OCI-LY7 (cell line): ENCODE measurements at regions not wholly inside any gene's neighbourhood (a gene's known extent, or its start where the extent isn't known, plus 50 kb on each side); places are given as distances from the start of the nearest gene placed in this dataset.

Experiments
- BruUV-seq: library from RNA; stranded (reverse); fragments of 400-500 nt; replicated peaks from 2 replicates; lab custom pipeline; 2021; lab: Mats Ljungman, UMichigan
- CTCF ChIA-PET: fragments of 300-600 bp; sonication (Branson Sonifier 250); formaldehyde crosslinking; loops from one replicate; lab custom pipeline; 2022; ENCODE audit warnings: antibody characterized with exemption; ENCODE audit not compliant: unreplicated experiment; lab: Charles Lee
- POLR2A ChIA-PET: fragments of 300-600 bp; sonication (Branson Sonifier 250); formaldehyde crosslinking; loops from one replicate; lab custom pipeline; 2022; ENCODE audit warnings: antibody characterized with exemption; lab: Charles Lee
- DNase-seq: peaks from one replicate; pipeline ENCODE4 v3.0.0-alpha.2; 2015; ENCODE audit warnings: low spot score
- H2AFZ ChIP-seq: fragments of 200-600 bp; sonication (generic), shearing (Covaris generic); 2 replicates; pipeline ENCODE4 v1.6.1; 2014; ENCODE audit warnings: mild to moderate bottlenecking, antibody characterized with exemption, low read length, moderate library complexity
- H3K27ac ChIP-seq: fragments of 200-600 bp; sonication (generic); 2 replicates; pipeline ENCODE4 v1.5.1; 2014; ENCODE audit warnings: mixed run types, low read depth, mild to moderate bottlenecking, moderate library complexity, low read length, inconsistent platforms; ENCODE audit not compliant: poor library complexity, severe bottlenecking
- H3K36me3 ChIP-seq: fragments of 200-600 bp; sonication (generic); 2 replicates; pipeline ENCODE4 v1.6.1; 2014; ENCODE audit warnings: mild to moderate bottlenecking, antibody characterized with exemption, low read length, moderate library complexity, mixed read lengths; ENCODE audit not compliant: insufficient read depth
- H3K4me1 ChIP-seq: fragments of 200-600 bp; sonication (generic); 2 replicates; pipeline ENCODE4 v1.5.1; 2014; ENCODE audit warnings: mild to moderate bottlenecking, low read length; ENCODE audit not compliant: insufficient read depth, poor library complexity, severe bottlenecking
- H3K4me2 ChIP-seq: fragments of 200-600 bp; sonication (generic); 2 replicates; pipeline ENCODE4 v1.6.1; 2014; ENCODE audit warnings: mild to moderate bottlenecking, low read length
- H3K4me3 ChIP-seq: fragments of 200-600 bp; sonication (generic); 2 replicates; pipeline ENCODE4 v1.5.1; 2014; ENCODE audit warnings: mild to moderate bottlenecking, low read depth, low read length; ENCODE audit not compliant: poor library complexity, severe bottlenecking
- H3K79me2 ChIP-seq: fragments of 200-600 bp; sonication (generic); 2 replicates; pipeline ENCODE4 v1.6.1; 2016; ENCODE audit warnings: low read depth, mild to moderate bottlenecking, low read length, moderate library complexity, mixed read lengths; ENCODE audit not compliant: insufficient read depth
- H3K9me2 ChIP-seq: fragments of 200-600 bp; sonication (generic); 2 replicates; pipeline ENCODE4 v1.6.1; 2016; ENCODE audit warnings: mild to moderate bottlenecking, low read length, mixed read lengths; ENCODE audit not compliant: insufficient read depth
- H3K9me3 ChIP-seq: fragments of 200-600 bp; sonication (generic); 2 replicates; pipeline ENCODE4 v1.6.1; 2014; ENCODE audit warnings: mild to moderate bottlenecking, mixed run types, low read length, mixed read lengths
- H4K20me1 ChIP-seq: fragments of 200-600 bp; sonication (generic); 2 replicates; pipeline ENCODE4 v1.6.1; 2014; ENCODE audit warnings: mild to moderate bottlenecking, antibody characterized with exemption, low read length, moderate library complexity, mixed read lengths; ENCODE audit not compliant: insufficient read depth
- CTCF ChIP-seq: fragments of 200-600 bp; sonication (generic); conservative IDR thresholded peaks from 2 replicates; pipeline ENCODE4 v1.5.1; 2014; ENCODE audit warnings: mild to moderate bottlenecking, antibody characterized with exemption, low read length, moderate library complexity, mixed read lengths
- EZH2phosphoT487 ChIP-seq: fragments of 200-600 bp; sonication (generic); IDR thresholded peaks from 2 replicates; pipeline ENCODE4 v1.6.1; 2018; ENCODE audit warnings: low read depth, borderline replicate concordance, mild to moderate bottlenecking, mixed run types, antibody characterized with exemption, low read length, moderate library complexity, mixed read lengths
- intact Hi-C: fragments of 100-400 bp; cut with micrococcal nuclease; formaldehyde crosslinking; loops from one replicate; pipeline ENCODE4 v1.10.0; 2022; ENCODE audit not compliant: unreplicated experiment

DNA sequence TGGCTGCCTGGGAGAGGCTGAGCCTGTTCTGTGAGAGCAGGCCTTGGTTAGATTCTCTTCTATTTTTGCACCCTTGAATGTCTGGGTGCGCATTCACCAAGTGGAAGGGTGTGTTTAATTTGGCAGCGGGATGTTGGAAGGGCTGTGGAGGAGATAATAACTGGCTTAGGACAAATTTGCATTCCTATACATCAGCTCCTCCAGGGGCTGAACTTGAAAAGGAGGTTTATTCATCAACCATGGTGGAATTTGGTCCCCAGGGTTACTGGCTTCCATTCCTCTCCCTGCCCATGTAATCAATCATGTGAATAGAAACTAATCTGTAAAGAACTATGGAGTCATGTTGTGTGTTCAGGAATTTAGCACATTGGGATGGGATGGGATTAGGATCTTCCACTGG lies 100.2 kb upstream of the FOXF1 start:
- H4K20me1 ChIP-seq: no peaks in the 10 kb centered on the region
- H2AFZ ChIP-seq: no peak overlapping the region
- ChIA-PET POLR2A (no interaction called here), CTCF (no interaction called here)
- H3K79me2 ChIP-seq: no peaks in the 10 kb centered on the region
- no TSS peak for BruUV-seq
- 0 out of 2 replicates have a peak, but pooled peaks cover 4% of the 10 kb centered on the region for H3K9me3 ChIP-seq
- no peak for DNase-seq
- no peak overlapping the region for H3K27ac ChIP-seq
- TF ChIP-seq EZH2phosphoT487 (no peak), CTCF (no peak)
- intact Hi-C loops: no loop called here
- no peak overlapping the region for H3K4me3 ChIP-seq
- no peaks in the 10 kb centered on the region for H3K36me3 ChIP-seq
- H3K4me1 ChIP-seq: no peaks in the 10 kb centered on the region
- no peak overlapping the region for H3K4me2 ChIP-seq
- H3K9me2 ChIP-seq: no peaks in the 10 kb centered on the region

- no peaks in the 10 kb centered on the region for H3K4me1 ChIP-seq
- POLR2A ChIA-PET: no interaction called here
- intact Hi-C loops: no loop called here
- no peaks in the 10 kb centered on the region for H3K79me2 ChIP-seq
- H3K9me3 ChIP-seq: 0 out of 2 replicates have a peak, but pooled peaks cover 4% of the 10 kb centered on the region
- no peak overlapping the region for H3K4me2 ChIP-seq
- DNase-seq: no peak
- H3K4me3 ChIP-seq: no peak overlapping the region
- H4K20me1 ChIP-seq: no peaks in the 10 kb centered on the region
- no peak overlapping the region for H2AFZ ChIP-seq
- H3K36me3 ChIP-seq: no peaks in the 10 kb centered on the region
- no peaks in the 10 kb centered on the region for H3K9me2 ChIP-seq
- no TSS peak for BruUV-seq
- CTCF ChIA-PET: no interaction called here
- TF ChIP-seq CTCF (no peak), EZH2phosphoT487 (no peak)
- H3K27ac ChIP-seq: no peak overlapping the region
Measured at GRCh38 chr16:86410529-86410928, 99.8 kb upstream of the FOXF1 start.

- CTCF ChIA-PET: no interaction called here
Measured at GRCh38 chr16:86411897-86412296, 98.4 kb upstream of the FOXF1 start.

More at GRCh38 chr16:86411897-86412296, 98.4 kb upstream of the FOXF1 start:
- H3K79me2 ChIP-seq: no peaks in the 10 kb centered on the region
- TF ChIP-seq CTCF (no peak), EZH2phosphoT487 (no peak)
- intact Hi-C loops: no loop called here
- no peaks in the 10 kb centered on the region for H3K9me2 ChIP-seq
- H2AFZ ChIP-seq: no peak overlapping the region
- BruUV-seq: no TSS peak
- H3K4me2 ChIP-seq: no peak overlapping the region
- POLR2A ChIA-PET: no interaction called here
- no peak overlapping the region for H3K27ac ChIP-seq
- no peak overlapping the region for H3K4me3 ChIP-seq
- H4K20me1 ChIP-seq: no peaks in the 10 kb centered on the region
- 0 out of 2 replicates have a peak, but pooled peaks cover 4% of the 10 kb centered on the region for H3K9me3 ChIP-seq
- H3K36me3 ChIP-seq: no peaks in the 10 kb centered on the region
- H3K4me1 ChIP-seq: no peaks in the 10 kb centered on the region
- DNase-seq: no peak
